DMS153 treated with DMSO at 0.1 percent for 48 hours (cell line): ENCODE measurements at regions not wholly inside any gene's neighbourhood (a gene's known extent, or its start where the extent isn't known, plus 50 kb on each side); places are given as distances from the start of the nearest gene placed in this dataset.
"Not testable (repeated sequence)": the region's sequence is repeated elsewhere in the genome, so short reads cannot be mapped to it uniquely, and the experiment has no call there.

Experiments
- DNase-seq: peaks from one replicate; lab custom pipeline; 2025; ENCODE audit not compliant: unreplicated experiment; lab: John Stamatoyannopoulos, UW

- DNase-seq = no peak
Measured at GRCh38 chr10:100661520-100661919, 83.9 kb upstream of the PAX2 start.

GRCh38 chr10:100662067-100662466, 83.3 kb upstream of the PAX2 start:
- no peak for DNase-seq

- DNase-seq = no peak
Measured at GRCh38 chr10:100664316-100665149, 80.8 kb upstream of the PAX2 start.

- not testable (repeated sequence) for DNase-seq
Measured at GRCh38 chr10:100666634-100667033, 78.7 kb upstream of the PAX2 start.

- no peak for DNase-seq
Measured at GRCh38 chr10:100669616-100670015, 75.8 kb upstream of the PAX2 start.

GRCh38 chr10:100670368-100670767, 75.0 kb upstream of the PAX2 start:
- no peak for DNase-seq

- no peak for DNase-seq
Measured at GRCh38 chr10:100670828-100671479, 74.4 kb upstream of the PAX2 start.

GRCh38 chr10:100672199-100672598, 73.2 kb upstream of the PAX2 start:
- no peak for DNase-seq

GRCh38 chr10:100677290-100677945, 68.0 kb upstream of the PAX2 start:
- no peak for DNase-seq

GRCh38 chr10:100679327-100679726, 66.1 kb upstream of the PAX2 start:
- no peak for DNase-seq

GRCh38 chr10:100683004-100683403, 62.4 kb upstream of the PAX2 start:
- no peak for DNase-seq

GRCh38 chr10:100683545-100684300, 61.7 kb upstream of the PAX2 start:
- no peak for DNase-seq

GRCh38 chr10:100684688-100685235, 60.6 kb upstream of the PAX2 start:
- no peak for DNase-seq

GRCh38 chr10:100685331-100685730, 60.1 kb upstream of the PAX2 start:
- DNase-seq = no peak

- DNase-seq = no peak
Measured at GRCh38 chr10:100687143-100688003, 58.0 kb upstream of the PAX2 start.

- DNase-seq = no peak
Measured at GRCh38 chr10:100688201-100688600, 57.2 kb upstream of the PAX2 start.

- no peak for DNase-seq
Measured at GRCh38 chr10:100693821-100694220, 51.6 kb upstream of the PAX2 start.
